Nephron (organoid): ENCODE measurements at regions not wholly inside any gene's neighbourhood (a gene's known extent, or its start where the extent isn't known, plus 50 kb on each side); places are given as distances from the start of the nearest gene placed in this dataset.

Source experiments
- H3K27ac Mint-ChIP-seq, 3 experiments: 2 replicates each; pipeline ENCODE4 v1.8.0; 2020; ENCODE audit warnings: mixed read lengths in 3 of 3, mild to moderate bottlenecking in 2 of 3, moderate library complexity in 1 of 3
- H3K27me3 Mint-ChIP-seq: 2 replicates; pipeline ENCODE4 v1.8.0; 2021; ENCODE audit warnings: low read depth, mild to moderate bottlenecking, moderate library complexity, mixed read lengths
- H3K36me3 Mint-ChIP-seq: 2 replicates; pipeline ENCODE4 v1.8.0; 2020; ENCODE audit warnings: low read depth, mixed read lengths
- H3K4me1 Mint-ChIP-seq: 2 replicates; pipeline ENCODE4 v1.8.0; 2020; ENCODE audit warnings: mixed read lengths
- H3K4me3 Mint-ChIP-seq, 3 experiments: 2 replicates each; pipeline ENCODE4 v1.8.0; 2020; ENCODE audit warnings: mild to moderate bottlenecking in 3 of 3, mixed read lengths in 3 of 3, moderate library complexity in 2 of 3
- H3K9me3 Mint-ChIP-seq: 2 replicates; pipeline ENCODE4 v1.8.0; 2020; ENCODE audit warnings: mixed read lengths
- TF ChIP-seq, protein P1 (sequence below), 3 experiments: fragments of 200-600 bp; sonication (generic); IDR thresholded peaks; one replicate each; pipeline ENCODE4 v1.5.0; 2021; ENCODE audit warnings: antibody characterized with exemption in 3 of 3; ENCODE audit not compliant: unreplicated experiment in 3 of 3

DNA sequence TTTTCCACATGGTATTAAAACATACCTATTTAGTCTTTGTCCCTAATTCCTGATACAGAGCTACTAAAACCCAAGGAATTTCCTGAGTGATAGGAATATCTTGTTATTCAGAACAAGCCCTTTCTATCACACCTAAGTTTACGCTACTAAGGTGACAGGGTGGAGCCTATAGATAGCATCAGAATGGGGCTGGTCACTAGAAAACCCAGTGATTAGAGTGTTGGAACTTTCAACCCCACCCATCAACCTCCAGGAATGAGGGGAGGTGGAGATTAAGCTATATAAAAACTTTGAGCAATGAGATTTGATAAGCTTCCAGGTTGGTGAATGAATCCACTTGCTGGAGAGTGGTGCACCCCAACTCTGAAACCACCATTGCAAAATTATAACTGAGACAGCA lies 62.1 kb upstream of the RNU6-1 start:
- Mint-ChIP-seq H3K27ac (no peak overlapping the region), H3K4me1 (peaks cover 12% of the 10 kb centered on the region), H3K4me3 (no peak overlapping the region), H3K9me3 (peaks cover 24% of the 10 kb centered on the region), H3K36me3 (peaks cover 18% of the 10 kb centered on the region), H3K27me3 (no peaks in the 10 kb centered on the region)
- TF ChIP-seq, protein P1, sequence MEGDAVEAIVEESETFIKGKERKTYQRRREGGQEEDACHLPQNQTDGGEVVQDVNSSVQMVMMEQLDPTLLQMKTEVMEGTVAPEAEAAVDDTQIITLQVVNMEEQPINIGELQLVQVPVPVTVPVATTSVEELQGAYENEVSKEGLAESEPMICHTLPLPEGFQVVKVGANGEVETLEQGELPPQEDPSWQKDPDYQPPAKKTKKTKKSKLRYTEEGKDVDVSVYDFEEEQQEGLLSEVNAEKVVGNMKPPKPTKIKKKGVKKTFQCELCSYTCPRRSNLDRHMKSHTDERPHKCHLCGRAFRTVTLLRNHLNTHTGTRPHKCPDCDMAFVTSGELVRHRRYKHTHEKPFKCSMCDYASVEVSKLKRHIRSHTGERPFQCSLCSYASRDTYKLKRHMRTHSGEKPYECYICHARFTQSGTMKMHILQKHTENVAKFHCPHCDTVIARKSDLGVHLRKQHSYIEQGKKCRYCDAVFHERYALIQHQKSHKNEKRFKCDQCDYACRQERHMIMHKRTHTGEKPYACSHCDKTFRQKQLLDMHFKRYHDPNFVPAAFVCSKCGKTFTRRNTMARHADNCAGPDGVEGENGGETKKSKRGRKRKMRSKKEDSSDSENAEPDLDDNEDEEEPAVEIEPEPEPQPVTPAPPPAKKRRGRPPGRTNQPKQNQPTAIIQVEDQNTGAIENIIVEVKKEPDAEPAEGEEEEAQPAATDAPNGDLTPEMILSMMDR (IDR thresholded peaks at IDR 0.05; ENCODE audit: unreplicated experiment in 3 of 3): no peak

DNA sequence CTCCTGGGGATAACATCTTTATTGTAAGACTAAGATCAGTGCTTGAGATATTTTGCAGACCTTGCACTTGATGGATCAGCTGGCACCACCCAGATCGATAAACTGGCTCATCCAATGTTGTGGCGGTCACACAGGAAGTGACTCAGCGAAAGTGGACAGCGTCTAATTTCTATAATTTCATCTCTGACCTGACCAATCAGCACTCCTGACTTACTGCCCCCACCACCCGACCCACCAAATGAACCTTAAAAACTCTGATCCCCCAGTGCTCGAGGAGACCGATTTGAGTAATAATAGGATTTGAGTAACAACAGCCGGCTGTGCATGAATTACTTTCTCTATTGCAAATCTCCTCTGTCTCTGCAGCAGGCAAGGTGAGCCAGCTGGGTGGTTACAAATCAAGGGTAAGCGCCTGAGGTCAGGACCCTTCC lies 62.7 kb upstream of the RNU6-1 start:
- TF ChIP-seq, protein P1 (IDR thresholded peaks at IDR 0.05; ENCODE audit: unreplicated experiment in 3 of 3): no peak
- Mint-ChIP-seq H3K27me3 (no peaks in the 10 kb centered on the region), H3K27ac (peak overlapping the region in 1 of 3 experiments; percentile 34), H3K36me3 (peaks cover 18% of the 10 kb centered on the region), H3K4me1 (peaks cover 12% of the 10 kb centered on the region), H3K4me3 (no peak overlapping the region), H3K9me3 (peaks cover 24% of the 10 kb centered on the region)

DNA sequence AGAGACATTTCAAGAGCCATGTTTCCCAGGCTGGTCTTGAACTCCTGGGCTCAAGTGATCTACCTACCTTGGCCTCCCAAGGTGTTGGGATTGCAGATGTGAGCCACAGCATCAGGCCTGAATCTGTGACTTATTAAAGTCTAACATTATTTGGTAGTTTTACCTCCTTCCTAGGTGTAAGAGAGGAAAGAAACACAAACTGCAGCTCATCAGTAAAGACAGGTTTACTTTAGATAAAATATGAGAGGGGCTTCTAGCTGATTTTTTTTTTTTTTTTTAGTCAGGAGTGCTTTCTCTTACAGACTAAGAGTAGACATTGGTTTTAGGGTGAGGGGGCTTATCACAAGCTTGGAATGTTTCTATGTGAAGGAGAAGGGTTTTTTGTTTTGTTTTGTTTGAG lies 63.9 kb upstream of the RNU6-1 start:
- peaks cover 12% of the 10 kb centered on the region for H3K4me1 Mint-ChIP-seq
- TF ChIP-seq, protein P1 (IDR thresholded peaks at IDR 0.05; ENCODE audit: unreplicated experiment in 3 of 3): no peak
- no peak overlapping the region for H3K4me3 Mint-ChIP-seq
- no peak overlapping the region for H3K27ac Mint-ChIP-seq
- H3K27me3 Mint-ChIP-seq: no peaks in the 10 kb centered on the region
- H3K36me3 Mint-ChIP-seq: peaks cover 18% of the 10 kb centered on the region
- peaks cover 28% of the 10 kb centered on the region for H3K9me3 Mint-ChIP-seq

DNA sequence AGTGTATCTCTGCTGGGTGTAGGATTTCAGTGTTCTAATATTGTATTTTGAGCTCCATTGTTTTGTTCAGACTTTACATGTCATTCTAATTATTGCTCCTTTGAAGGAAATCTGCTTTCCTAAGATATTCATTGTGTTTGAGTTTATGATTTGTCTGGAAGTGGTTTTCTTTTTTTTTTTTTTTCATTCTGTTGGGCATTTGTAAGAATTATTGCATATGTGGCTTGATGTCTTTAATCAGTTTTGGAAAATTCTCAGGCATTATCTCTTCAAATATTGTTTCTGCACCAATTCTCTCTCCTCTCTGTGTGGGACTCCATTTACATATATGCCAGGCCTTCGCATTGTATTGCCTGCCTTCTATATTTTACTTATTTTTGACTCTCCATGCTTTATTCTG lies 65.8 kb upstream of the RNU6-1 start:
- Mint-ChIP-seq H3K9me3 (peaks cover 28% of the 10 kb centered on the region), H3K27me3 (no peaks in the 10 kb centered on the region), H3K27ac (no peak overlapping the region), H3K36me3 (peaks cover 18% of the 10 kb centered on the region), H3K4me1 (peaks cover 6% of the 10 kb centered on the region), H3K4me3 (no peak overlapping the region)
- TF ChIP-seq, protein P1 (IDR thresholded peaks at IDR 0.05; ENCODE audit: unreplicated experiment in 3 of 3): no peak

DNA sequence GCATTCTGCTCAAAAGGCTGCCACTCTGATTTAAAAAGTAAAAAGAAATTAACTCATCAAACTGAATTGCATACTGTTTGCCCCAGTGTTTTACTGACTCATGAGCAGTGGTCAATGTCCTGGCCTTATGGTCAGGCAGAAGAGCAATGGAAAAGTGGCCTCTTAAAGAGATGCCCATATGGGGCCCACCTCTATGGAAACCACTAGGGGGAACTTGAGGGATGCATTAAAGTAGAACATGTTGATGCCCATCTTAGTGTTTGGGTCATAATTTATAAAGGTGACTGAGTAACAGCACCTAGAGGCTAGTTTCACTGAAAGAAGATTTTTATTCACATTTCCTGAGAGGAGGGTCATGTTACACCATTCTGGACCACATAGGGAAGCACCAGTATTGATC lies 66.5 kb upstream of the RNU6-1 start:
- peaks cover 18% of the 10 kb centered on the region for H3K36me3 Mint-ChIP-seq
- no peaks in the 10 kb centered on the region for H3K27me3 Mint-ChIP-seq
- H3K9me3 Mint-ChIP-seq: peaks cover 30% of the 10 kb centered on the region
- peaks cover 6% of the 10 kb centered on the region for H3K4me1 Mint-ChIP-seq
- H3K4me3 Mint-ChIP-seq: no peak overlapping the region
- no peak overlapping the region for H3K27ac Mint-ChIP-seq
- TF ChIP-seq, protein P1 (IDR thresholded peaks at IDR 0.05; ENCODE audit: unreplicated experiment in 3 of 3): no peak

DNA sequence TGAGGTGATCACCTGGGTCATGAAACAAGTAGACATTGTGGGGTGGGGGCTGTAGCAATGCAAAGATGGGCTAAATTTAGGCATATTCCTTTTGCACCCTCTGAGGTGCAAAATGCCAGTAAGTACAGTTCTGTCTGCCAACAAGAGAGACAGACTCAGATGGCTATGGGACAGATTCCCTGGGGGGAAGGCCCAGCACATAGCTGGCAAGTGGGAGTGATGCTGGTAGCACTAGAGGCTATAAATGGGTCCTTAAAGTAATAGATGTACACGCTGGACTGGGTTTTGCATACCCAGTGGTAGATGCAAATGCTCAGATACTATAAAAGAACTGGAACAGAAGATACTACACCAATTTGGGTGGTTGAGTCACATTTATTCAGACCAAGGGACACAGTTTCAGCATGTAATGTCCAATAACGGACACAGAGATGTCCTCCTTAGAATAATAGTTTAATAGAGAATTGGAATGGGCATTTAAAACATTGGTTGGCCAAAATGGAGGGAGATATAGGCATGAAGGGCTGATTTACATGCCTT lies 67.4 kb upstream of the RNU6-1 start:
- Mint-ChIP-seq H3K4me3 (no peak overlapping the region), H3K36me3 (peaks cover 18% of the 10 kb centered on the region), H3K9me3 (peaks cover 35% of the 10 kb centered on the region), H3K27me3 (no peaks in the 10 kb centered on the region), H3K4me1 (peaks cover 6% of the 10 kb centered on the region), H3K27ac (no peak overlapping the region)
- TF ChIP-seq, protein P1 (IDR thresholded peaks at IDR 0.05; ENCODE audit: unreplicated experiment in 3 of 3): no peak
